ENCODE measurements at regions not wholly inside any gene's neighbourhood (a gene's known extent, or its start where the extent isn't known, plus 50 kb on each side); places are given as distances from the start of the nearest gene placed in this dataset.
"Not testable (repeated sequence)": the region's sequence is repeated elsewhere in the genome, so short reads cannot be mapped to it uniquely, and the experiment has no call there.

- no peak for DNase-seq
These were observed 398.3 kb upstream of the EDIL3 start for GRCh38 chr5:84783003-84783402.

DNA sequence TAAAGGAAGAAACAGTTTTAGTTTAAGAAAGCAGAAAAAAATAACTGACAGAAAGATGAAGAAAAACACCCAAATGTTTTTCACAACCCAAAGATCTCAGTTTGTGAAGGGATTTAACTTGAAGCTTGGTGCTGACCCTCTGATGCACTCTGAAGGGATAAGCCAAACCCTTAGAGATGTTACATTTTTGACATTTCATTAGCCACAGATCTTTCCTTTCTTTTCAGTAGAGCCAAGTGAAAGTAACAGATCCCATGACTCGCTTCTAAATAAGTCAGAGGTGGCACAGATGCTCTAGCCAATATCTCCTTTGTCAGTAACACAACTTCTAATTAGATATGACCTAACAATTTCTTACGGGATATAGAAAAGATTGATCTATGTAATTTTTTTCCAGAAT lies 394.5 kb upstream of the EDIL3 start:
- DNase-seq: no peak

GRCh38 chr5:84764227-84764626 lies 379.5 kb upstream of the EDIL3 start:
- DNase-seq: no peak

GRCh38 chr5:84758008-84758407 lies 373.3 kb upstream of the EDIL3 start:
- DNase-seq: no peak

DNA sequence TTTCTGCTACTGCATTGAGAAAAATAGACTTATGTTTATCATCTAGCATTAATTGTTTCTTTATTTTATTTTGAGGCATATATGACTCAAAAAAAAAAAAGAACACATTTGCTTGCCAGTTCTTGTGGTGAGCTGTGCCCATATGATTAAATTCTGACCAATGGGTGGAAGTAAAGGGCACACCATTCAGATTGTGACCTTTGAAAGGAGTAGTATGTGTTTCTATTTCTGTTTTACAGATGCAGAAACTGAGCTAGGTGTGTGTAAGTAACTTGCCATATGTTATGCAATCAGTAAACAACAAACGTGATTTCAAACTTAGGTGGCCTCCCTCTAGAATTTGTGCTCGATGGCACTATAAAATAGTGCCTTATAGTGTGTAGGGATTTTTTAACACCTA lies 368.1 kb upstream of the EDIL3 start:
- no peak for DNase-seq

GRCh38 chr5:84748313-84748712 lies 363.6 kb upstream of the EDIL3 start:
- DNase-seq: no peak

- DNase-seq: not testable (repeated sequence)
These were observed 361.6 kb upstream of the EDIL3 start for GRCh38 chr5:84746280-84746679.

GRCh38 chr5:84741056-84741455 lies 356.4 kb upstream of the EDIL3 start:
- no peak for DNase-seq

DNA sequence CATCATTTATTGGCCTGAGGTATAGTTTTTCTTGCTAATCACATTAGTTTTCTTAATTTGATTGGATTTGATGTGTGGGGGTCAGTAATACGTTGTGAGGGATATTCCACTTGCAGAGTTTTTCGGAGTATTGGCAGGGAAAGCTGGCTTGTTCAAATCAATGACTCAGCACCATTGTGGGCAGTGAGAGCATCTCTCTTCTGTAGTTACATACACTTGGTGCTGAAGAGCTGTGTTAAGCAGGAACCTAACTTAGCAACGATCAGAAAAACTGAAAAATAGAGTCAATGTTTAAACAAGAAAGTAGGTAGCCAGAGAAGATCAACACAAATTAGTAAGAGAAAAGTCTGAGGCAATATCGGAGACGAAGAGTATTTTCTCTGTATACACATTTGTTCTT lies 344.6 kb upstream of the EDIL3 start:
- no peak for DNase-seq

DNA sequence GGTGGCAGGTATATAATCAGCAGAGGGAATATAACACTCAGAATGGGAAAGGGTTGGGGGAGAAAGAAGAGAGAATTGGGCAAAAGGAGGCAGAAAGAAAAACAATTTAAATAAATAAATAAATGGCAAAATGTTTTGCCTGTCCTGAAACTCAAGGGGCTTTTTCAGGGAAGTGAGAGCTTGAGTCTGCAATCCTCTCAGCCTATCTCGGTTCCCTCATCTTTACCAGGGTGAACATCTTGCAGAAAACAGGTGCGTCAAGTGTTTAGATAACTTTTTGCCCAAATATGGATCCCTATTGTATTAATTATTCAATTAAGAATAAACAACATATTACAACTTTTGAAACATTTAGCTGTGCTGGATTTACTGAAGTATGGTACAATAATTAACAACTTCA lies 343.0 kb upstream of the EDIL3 start:
- no peak for DNase-seq

DNA sequence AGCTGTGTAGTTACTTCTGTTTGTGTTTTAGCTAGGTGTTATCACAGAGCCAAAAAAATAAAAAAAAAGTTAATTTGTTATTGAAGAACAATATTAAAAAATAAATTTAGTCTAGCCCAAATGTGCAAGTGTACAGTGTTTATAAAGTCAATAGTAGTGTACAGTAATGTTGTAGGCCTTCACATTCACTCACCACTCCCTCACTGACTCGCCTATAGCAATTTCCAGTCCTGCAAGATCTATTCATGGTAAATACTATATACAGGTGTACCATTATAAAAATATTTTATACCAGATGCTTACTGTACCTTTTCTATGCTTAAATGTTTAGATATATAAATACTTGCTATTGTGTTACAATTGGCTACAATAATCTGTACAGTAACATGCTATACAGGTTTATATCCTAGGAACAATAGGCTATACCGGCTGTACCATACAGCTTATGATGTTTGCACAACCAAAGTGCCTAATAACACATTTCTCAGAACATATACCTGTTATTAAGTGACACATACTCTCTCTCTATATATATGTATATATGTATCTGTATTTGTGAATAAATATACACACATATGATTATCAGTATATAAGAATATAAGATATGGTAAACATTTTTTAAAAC lies 341.4 kb upstream of the EDIL3 start:
- no peak for DNase-seq

- DNase-seq: no peak
These were observed 340.0 kb upstream of the EDIL3 start for GRCh38 chr5:84724683-84725082.

DNA sequence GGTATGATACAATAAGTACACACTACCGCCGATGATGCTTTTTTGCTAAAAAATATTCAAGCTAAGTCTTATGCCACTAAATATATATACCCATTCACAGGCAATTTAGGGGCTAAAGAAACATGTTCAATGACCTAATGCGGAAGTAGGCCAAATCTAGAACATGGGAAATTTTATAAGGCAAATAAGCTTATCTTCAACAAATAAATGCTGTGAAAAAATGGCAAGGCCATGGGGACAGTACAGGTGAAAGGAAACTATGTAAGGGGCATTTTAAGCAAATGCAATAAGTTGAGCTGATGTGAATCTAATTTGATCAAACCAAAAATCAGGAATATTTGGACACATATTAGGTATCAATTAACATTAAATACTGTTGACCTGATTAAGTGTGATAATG lies 339.5 kb upstream of the EDIL3 start:
- DNase-seq: no peak

GRCh38 chr5:84718377-84718776 lies 333.7 kb upstream of the EDIL3 start:
- no peak for DNase-seq

DNA sequence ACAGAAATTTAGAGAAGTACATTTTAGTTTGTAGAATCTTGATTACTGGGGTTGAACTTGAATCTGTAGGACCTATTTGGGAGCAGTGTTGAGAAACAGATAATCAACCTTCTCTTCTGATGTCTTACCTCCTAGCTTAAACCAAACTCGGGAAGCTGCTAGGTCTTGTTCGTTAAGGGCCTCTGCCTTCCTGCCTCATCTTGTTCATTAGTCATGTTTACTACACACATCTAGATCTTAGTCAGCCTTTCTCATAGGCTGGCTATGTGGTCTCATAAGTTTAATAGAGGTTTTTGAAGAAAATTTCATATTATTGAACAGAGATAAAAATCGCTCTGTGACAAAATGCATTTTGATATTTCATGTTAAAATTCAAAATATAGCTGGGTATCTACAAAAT lies 331.0 kb upstream of the EDIL3 start:
- no peak for DNase-seq

- DNase-seq: no peak
These were observed 330.4 kb upstream of the EDIL3 start for GRCh38 chr5:84715091-84715490.

DNA sequence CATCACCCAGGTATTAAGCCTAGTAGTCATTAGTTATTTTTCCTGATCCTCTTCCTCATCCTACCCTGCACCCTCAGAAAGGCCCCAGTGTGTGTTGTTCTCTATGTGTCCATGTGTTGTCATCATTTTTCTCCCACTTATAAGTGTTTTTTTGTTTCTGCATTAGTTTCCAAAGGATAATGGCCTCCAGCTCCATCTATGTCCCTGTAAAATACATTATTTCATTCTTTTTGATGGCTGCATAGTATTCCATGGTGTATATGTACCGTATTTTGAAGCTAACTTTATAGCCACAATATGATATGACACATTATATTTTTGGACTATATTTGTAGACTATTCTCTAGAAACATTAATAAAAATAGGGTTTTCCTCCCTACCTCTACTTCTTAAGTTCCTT lies 324.4 kb upstream of the EDIL3 start:
- DNase-seq: no peak

DNA sequence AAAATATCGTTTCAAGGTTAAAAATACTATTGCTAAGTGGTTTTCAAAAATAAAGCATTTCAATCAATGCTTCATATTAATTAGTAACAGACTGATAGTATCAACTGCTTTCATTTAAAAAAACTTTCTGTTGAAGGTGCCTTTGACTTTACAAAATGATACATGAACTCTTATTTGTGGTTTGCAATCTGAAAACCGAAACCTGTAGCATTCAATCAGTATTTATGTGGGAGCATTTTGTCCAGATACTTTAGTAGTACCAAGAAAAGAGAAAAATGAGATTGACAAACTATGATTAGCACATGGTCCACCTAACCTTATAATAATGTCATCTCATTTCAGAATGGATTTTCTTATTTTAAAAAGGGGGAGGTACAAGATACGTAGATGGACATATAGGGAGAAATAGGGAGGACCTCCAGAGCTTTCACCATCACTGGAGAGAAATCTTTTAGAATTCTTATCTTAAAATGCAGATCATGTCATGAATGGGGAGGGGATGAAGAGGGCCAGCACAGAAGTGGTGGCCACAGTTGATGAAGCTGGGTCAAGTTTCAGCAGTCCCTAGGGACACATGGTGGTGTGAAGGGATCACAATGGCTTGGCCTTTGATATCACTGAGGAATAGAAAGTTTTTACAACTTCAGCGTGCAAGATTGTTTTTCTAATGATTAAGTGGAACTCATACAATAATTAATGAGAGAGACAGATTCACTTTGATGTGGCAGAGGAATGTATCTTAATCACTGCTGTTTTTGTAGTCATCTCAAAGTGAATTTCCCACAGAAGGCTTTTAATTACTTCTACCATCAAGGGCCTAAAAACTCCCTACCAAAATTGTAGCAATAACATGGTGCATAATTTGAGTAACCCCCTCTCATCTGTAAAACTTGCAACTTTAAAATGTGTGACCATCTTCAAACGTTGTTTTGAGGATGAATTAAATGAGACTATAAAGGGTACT lies 322.3 kb upstream of the EDIL3 start:
- DNase-seq: no peak

DNA sequence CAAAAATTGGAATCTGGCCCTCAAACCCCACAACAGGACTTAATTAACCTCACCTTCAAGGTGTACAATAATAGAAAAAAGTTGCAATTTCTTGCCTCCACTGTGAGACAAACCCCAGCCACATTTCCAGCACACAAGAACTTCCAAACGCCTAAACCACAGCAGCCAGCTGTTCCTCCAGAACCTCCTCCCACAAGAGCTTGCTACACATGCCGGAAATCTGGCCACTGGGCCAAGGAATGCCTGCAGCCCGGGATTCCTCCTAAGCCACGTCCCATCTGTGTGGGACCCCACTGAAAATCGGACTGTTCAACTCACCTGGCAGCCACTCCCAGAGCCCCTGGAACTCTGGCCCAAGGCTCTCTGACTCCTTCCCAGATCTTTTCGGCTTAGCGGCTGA lies 315.9 kb upstream of the EDIL3 start:
- not testable (repeated sequence) for DNase-seq

DNA sequence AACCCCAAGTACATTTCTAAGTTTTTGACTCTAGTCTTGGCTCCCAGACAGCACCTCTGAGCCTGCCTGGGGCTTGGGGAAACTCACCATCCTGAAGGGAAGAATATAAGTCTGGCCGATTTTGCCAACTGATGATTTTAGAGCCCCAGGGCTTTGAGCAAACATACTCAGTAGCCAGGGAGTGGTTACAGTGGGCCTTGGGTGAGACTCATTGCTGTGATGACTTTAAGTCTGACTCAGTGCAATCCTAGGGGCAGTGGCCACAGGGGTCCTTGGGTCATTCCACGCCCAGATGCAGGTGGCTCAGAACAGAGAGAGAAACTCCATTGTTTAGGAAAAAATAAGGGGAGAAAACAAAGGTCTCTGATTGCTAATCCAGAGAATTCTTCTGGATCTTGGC lies 312.0 kb upstream of the EDIL3 start:
- no peak for DNase-seq

DNA sequence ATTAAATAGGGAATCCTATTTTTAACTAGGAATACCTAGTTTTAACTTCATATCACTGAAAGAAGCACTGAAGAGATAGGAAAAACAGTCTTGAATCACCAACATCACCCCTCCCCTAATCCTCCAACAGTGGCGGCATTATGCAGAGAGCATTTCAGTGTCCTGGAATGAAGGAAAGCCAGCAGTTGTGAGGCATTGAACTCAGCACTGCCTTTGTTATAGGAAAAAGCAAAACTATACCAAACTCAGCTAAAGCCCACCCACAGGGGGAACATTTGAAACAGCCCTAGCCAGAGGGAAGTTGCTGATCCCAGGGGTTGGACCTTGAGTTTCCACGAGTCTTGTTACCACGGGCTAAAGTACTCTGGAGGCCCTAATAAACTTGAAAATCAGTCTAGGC lies 310.6 kb upstream of the EDIL3 start:
- no peak for DNase-seq

- no peak for DNase-seq
These were observed 308.6 kb upstream of the EDIL3 start for GRCh38 chr5:84693256-84693655.

DNA sequence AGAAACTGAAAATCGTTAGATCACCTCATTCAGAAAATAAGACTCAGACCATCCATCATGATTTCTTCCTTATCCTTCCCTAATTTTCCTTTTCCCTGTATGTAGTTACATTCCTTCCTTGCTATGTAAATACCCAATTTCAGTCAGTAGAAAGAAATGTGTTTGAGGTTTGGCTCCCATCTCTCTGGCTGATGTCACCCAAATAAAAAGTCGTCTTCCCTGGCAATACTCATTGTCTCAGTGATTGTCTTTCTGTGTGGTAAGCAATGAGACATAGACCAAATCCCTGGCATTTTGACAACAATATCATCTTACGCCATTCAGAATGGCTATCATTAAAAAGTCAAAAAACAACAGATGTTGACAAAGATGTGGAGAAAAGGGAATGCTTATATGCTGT lies 303.9 kb upstream of the EDIL3 start:
- DNase-seq: no peak

DNA sequence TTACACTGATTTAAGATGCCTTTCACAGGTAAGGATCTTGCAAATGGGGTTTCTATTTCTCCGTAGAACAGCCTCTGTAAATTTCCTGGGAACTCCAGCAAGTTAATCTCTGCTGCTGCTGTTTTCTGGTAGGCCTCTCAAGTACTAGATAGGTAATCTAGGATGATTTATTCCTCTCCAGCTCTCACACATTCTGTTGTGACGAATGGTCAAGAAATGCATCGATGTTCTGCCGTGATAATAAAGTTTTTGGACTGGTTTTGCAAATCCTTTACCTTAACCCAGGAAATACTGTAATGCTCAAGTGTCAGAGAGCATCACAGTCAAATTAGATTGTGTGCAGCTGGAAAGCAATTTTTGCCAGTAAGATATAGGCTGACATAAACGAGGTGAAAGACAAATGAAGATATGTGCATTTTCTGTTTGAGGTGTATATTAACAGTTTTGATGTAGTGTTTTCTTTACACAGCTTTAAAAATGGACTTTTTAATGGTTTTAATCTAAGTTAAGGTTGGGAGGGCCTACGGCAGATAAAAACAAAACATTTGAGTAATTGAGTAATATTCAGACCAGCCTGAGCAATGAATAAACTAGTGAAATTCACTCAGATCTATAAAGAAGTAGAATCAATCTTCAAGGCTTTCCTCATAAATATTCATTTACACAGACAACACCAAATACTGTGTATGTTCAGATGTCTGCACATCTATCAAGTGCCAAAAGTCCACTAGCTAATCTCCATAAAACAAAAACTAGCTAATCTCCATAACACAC lies 300.6 kb upstream of the EDIL3 start:
- DNase-seq: no peak
